ENCODE measurements at regions not wholly inside any gene's neighbourhood (a gene's known extent, or its start where the extent isn't known, plus 50 kb on each side); places are given as distances from the start of the nearest gene placed in this dataset.

- DNase-seq, result no peak
These were observed 594.4 kb downstream of the TOX3 start for GRCh38 chr16:51952500-51952899.

- no peak for DNase-seq
These were observed 595.2 kb downstream of the TOX3 start for GRCh38 chr16:51951668-51952298.

- no peak for DNase-seq
These were observed 596.7 kb downstream of the TOX3 start for GRCh38 chr16:51950118-51950780.

GRCh38 chr16:51949282-51949681 lies 597.7 kb downstream of the TOX3 start:
- no peak for DNase-seq

GRCh38 chr16:51941412-51941811 lies 605.5 kb downstream of the TOX3 start:
- DNase-seq, result no peak

GRCh38 chr16:51940183-51940582 lies 606.8 kb downstream of the TOX3 start:
- no peak for DNase-seq

- no peak for DNase-seq
These were observed 607.5 kb downstream of the TOX3 start for GRCh38 chr16:51939378-51939871.

GRCh38 chr16:51938861-51939260 lies 608.1 kb downstream of the TOX3 start:
- DNase-seq, result no peak

- DNase-seq, result no peak
These were observed 609.2 kb downstream of the TOX3 start for GRCh38 chr16:51937771-51938170.

GRCh38 chr16:51936846-51937245 lies 610.1 kb downstream of the TOX3 start:
- no peak for DNase-seq

GRCh38 chr16:51932317-51932716 lies 614.6 kb downstream of the TOX3 start:
- no peak for DNase-seq

- no peak for DNase-seq
These were observed 615.3 kb downstream of the TOX3 start for GRCh38 chr16:51931653-51932052.

- no peak for DNase-seq
These were observed 622.2 kb downstream of the TOX3 start for GRCh38 chr16:51924744-51925143.

- DNase-seq, result no peak
These were observed 624.5 kb downstream of the TOX3 start for GRCh38 chr16:51922476-51922875.

GRCh38 chr16:51919736-51920135 lies 627.2 kb downstream of the TOX3 start:
- DNase-seq, result no peak

GRCh38 chr16:51916814-51917213 lies 630.1 kb downstream of the TOX3 start:
- no peak for DNase-seq

GRCh38 chr16:51916231-51916630 lies 630.7 kb downstream of the TOX3 start:
- DNase-seq, result no peak

GRCh38 chr16:51907680-51908079 lies 639.3 kb downstream of the TOX3 start:
- DNase-seq, result no peak

GRCh38 chr16:51900221-51900780 lies 646.6 kb downstream of the TOX3 start:
- DNase-seq, result no peak

GRCh38 chr16:51898872-51899271 lies 648.1 kb downstream of the TOX3 start:
- no peak for DNase-seq

- DNase-seq, result no peak
These were observed 650.9 kb downstream of the TOX3 start for GRCh38 chr16:51896013-51896412.

- no peak for DNase-seq
These were observed 654.5 kb downstream of the TOX3 start for GRCh38 chr16:51892293-51893007.

- no peak for DNase-seq
These were observed 658.4 kb downstream of the TOX3 start for GRCh38 chr16:51888534-51888933.

GRCh38 chr16:51888016-51888415 lies 658.9 kb downstream of the TOX3 start:
- DNase-seq, result no peak

Data from DMS79 treated with DMSO at 0.1 percent for 48 hours (cell line).